Suprapubic skin (tissue), 4 donors: ENCODE measurements at regions not wholly inside any gene's neighbourhood (a gene's known extent, or its start where the extent isn't known, plus 50 kb on each side); places are given as distances from the start of the nearest gene placed in this dataset.

Experiments used
- POLR2A ChIP-seq, 2 donors: fragments of 450-650 bp; IDR thresholded peaks; one replicate each; pipeline ENCODE4 v1.6.1; 2017; ENCODE audit warnings: antibody characterized with exemption in 2 of 2, mild to moderate bottlenecking in 2 of 2, moderate library complexity in 2 of 2
- POLR2AphosphoS5 ChIP-seq, 3 donors: sonication (generic); formaldehyde crosslinking; IDR thresholded peaks; one replicate each; pipeline ENCODE4 v1.6.1; 2017; ENCODE audit warnings: antibody characterized with exemption in 3 of 3
- TF ChIP-seq, protein P1 (sequence below), 2 donors: fragments of 200-600 bp in 1 of 2; fragments of 450-650 bp in 1 of 2; sonication (generic) in 1 of 2; IDR thresholded peaks; one replicate each; pipeline ENCODE4 v1.5.1; 2016 to 2019; ENCODE audit warnings: antibody characterized with exemption in 2 of 2, mild to moderate bottlenecking in 1 of 2, moderate library complexity in 1 of 2

DNA sequence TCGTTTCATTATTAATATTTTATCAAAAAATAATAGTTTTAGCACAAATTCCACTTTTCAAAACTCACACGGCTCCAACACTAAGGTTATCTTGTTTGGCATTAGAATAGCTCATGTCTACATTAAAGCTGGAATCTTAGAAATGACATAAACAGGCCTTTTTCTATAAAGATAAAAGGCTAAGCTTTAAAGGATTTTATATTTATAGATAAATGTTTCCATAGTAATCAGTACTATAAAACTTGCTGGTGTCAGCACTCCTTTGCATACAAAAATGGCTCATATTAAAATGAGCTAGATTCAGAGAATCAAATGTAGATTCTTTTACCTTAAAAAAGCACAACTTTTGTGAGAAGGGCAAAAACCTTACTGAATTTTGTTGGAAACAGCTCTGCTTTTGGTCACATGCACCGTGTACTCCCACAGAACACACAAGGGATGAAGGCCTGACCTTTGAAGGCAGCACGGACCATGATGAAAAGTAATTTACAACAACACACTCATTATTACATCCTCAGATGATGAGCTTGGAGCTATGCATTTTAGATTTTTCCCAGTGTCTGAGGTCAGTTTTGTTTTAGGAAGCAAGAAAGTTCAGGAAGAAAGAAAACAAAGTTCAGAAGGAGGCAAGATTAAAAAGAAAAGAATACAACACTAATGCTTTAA lies 202.8 kb downstream of the BCAT1 start:
- TF ChIP-seq POLR2A (IDR thresholded peaks at IDR 0.05) (no peak), POLR2AphosphoS5 (IDR thresholded peaks at IDR 0.05) (no peak)
- TF ChIP-seq, protein P1, sequence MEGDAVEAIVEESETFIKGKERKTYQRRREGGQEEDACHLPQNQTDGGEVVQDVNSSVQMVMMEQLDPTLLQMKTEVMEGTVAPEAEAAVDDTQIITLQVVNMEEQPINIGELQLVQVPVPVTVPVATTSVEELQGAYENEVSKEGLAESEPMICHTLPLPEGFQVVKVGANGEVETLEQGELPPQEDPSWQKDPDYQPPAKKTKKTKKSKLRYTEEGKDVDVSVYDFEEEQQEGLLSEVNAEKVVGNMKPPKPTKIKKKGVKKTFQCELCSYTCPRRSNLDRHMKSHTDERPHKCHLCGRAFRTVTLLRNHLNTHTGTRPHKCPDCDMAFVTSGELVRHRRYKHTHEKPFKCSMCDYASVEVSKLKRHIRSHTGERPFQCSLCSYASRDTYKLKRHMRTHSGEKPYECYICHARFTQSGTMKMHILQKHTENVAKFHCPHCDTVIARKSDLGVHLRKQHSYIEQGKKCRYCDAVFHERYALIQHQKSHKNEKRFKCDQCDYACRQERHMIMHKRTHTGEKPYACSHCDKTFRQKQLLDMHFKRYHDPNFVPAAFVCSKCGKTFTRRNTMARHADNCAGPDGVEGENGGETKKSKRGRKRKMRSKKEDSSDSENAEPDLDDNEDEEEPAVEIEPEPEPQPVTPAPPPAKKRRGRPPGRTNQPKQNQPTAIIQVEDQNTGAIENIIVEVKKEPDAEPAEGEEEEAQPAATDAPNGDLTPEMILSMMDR (IDR thresholded peaks at IDR 0.05), result no peak
